Cerebellar cortex (tissue), 1 donor: ENCODE measurements at regions not wholly inside any gene's neighbourhood (a gene's known extent, or its start where the extent isn't known, plus 50 kb on each side); places are given as distances from the start of the nearest gene placed in this dataset.

Source experiments
- DNase-seq: peaks from one replicate; pipeline ENCODE4 v3.0.0-alpha.2; 2015; ENCODE audit warnings: low spot score

- no peak for DNase-seq
Observed at GRCh38 chr6:167674486-167674885, 152.2 kb upstream of the AFDN start.

- DNase-seq = no peak
Observed at GRCh38 chr6:167676000-167676665, 150.6 kb upstream of the AFDN start.

GRCh38 chr6:167676666-167677421, 149.9 kb upstream of the AFDN start:
- DNase-seq = no peak

- no peak for DNase-seq
Observed at GRCh38 chr6:167677422-167677789, 149.3 kb upstream of the AFDN start.

GRCh38 chr6:167678102-167679101, 148.3 kb upstream of the AFDN start:
- DNase-seq = no peak

- no peak for DNase-seq
Observed at GRCh38 chr6:167679122-167679736, 147.5 kb upstream of the AFDN start.

GRCh38 chr6:167679790-167680604, 146.7 kb upstream of the AFDN start:
- no peak for DNase-seq

GRCh38 chr6:167680605-167681149, 146.0 kb upstream of the AFDN start:
- no peak for DNase-seq

GRCh38 chr6:167682125-167682524, 144.6 kb upstream of the AFDN start:
- DNase-seq = no peak

GRCh38 chr6:167682546-167683027, 144.1 kb upstream of the AFDN start:
- DNase-seq = no peak

- peak; percentile 22 for DNase-seq
Observed at GRCh38 chr6:167683028-167683862, 143.5 kb upstream of the AFDN start.

GRCh38 chr6:167684276-167685104, 142.2 kb upstream of the AFDN start:
- DNase-seq = no peak

GRCh38 chr6:167685654-167686053, 141.1 kb upstream of the AFDN start:
- no peak for DNase-seq

- DNase-seq = no peak
Observed at GRCh38 chr6:167686204-167686893, 140.4 kb upstream of the AFDN start.

- peak; percentile 65 for DNase-seq
Observed at GRCh38 chr6:167687116-167687725, 139.5 kb upstream of the AFDN start.

GRCh38 chr6:167688123-167688522, 138.6 kb upstream of the AFDN start:
- DNase-seq = no peak

GRCh38 chr6:167689278-167689677, 137.4 kb upstream of the AFDN start:
- no peak for DNase-seq

GRCh38 chr6:167689751-167690150, 137.0 kb upstream of the AFDN start:
- no peak for DNase-seq
